GM23338 (cell line): ENCODE measurements at regions not wholly inside any gene's neighbourhood (a gene's known extent, or its start where the extent isn't known, plus 50 kb on each side); places are given as distances from the start of the nearest gene placed in this dataset.

Experiments used
- ATAC-seq: fragments of 200-7000 bp; cut with Tn5 transposase; 3 replicates; pipeline ENCODE4 v1.9.1; 2020
- DNase-seq: peaks from one replicate; pipeline ENCODE4 v3.0.0-alpha.2; 2015; ENCODE audit warnings: low spot score
- H2AFZ ChIP-seq: fragments of 200-600 bp; sonication (generic); 2 replicates; pipeline ENCODE4 v1.8.0; 2016; ENCODE audit warnings: antibody characterized with exemption, mild to moderate bottlenecking, moderate library complexity
- H3F3A ChIP-seq: fragments of 200-600 bp; sonication (generic); replicated peaks from 2 replicates; pipeline ENCODE4 v1.8.0; 2017; ENCODE audit warnings: antibody characterized with exemption, mixed run types, low read depth
- H3K27ac ChIP-seq: fragments of 200-600 bp; sonication (generic); 2 replicates; pipeline ENCODE4 v1.6.1; 2016; ENCODE audit warnings: low read depth
- H3K27me3 ChIP-seq: fragments of 200-600 bp; sonication (generic); 2 replicates; pipeline ENCODE4 v1.8.0; 2016; ENCODE audit warnings: mild to moderate bottlenecking, mixed run types, moderate library complexity; ENCODE audit not compliant: insufficient read depth
- H3K36me3 ChIP-seq: fragments of 200-600 bp; sonication (generic); 2 replicates; pipeline ENCODE4 v1.8.0; 2016; ENCODE audit warnings: mild to moderate bottlenecking; ENCODE audit not compliant: insufficient read depth
- H3K4me1 ChIP-seq: fragments of 200-600 bp; sonication (generic); 2 replicates; pipeline ENCODE4 v1.8.0; 2016; ENCODE audit warnings: mild to moderate bottlenecking, moderate library complexity; ENCODE audit not compliant: insufficient read depth
- H3K4me2 ChIP-seq: fragments of 200-600 bp; sonication (generic); 2 replicates; pipeline ENCODE4 v1.7.1; 2017; ENCODE audit warnings: mixed run types
- H3K4me3 ChIP-seq: fragments of 200-600 bp; sonication (generic); 2 replicates; pipeline ENCODE4 v1.6.1; 2016; ENCODE audit warnings: mixed run types
- H3K79me2 ChIP-seq: fragments of 200-600 bp; sonication (generic); replicated peaks from 2 replicates; pipeline ENCODE4 v1.8.0; 2017; ENCODE audit warnings: mild to moderate bottlenecking; ENCODE audit not compliant: insufficient read depth
- H3K9me2 ChIP-seq: fragments of 200-600 bp; sonication (generic); 2 replicates; pipeline ENCODE4 v1.8.0; 2017; ENCODE audit not compliant: insufficient read depth
- H4K20me1 ChIP-seq: fragments of 200-600 bp; sonication (generic); replicated peaks from 2 replicates; pipeline ENCODE4 v1.8.0; 2017; ENCODE audit warnings: mild to moderate bottlenecking; ENCODE audit not compliant: insufficient read depth
- H3K27ac Mint-ChIP-seq: 2 replicates; pipeline ENCODE4 v1.8.0; 2020; ENCODE audit warnings: inconsistent platforms, mild to moderate bottlenecking, moderate library complexity, mixed read lengths
- H3K27me3 Mint-ChIP-seq: 3 replicates; pipeline ENCODE4 v1.8.0; 2022; ENCODE audit warnings: low read depth, mild to moderate bottlenecking, moderate library complexity, mixed read lengths, inconsistent platforms; ENCODE audit not compliant: insufficient read depth, poor library complexity
- H3K36me3 Mint-ChIP-seq: 3 replicates; pipeline ENCODE4 v1.8.0; 2021; ENCODE audit warnings: low read depth, mild to moderate bottlenecking, inconsistent platforms, moderate library complexity, mixed read lengths
- H3K4me1 Mint-ChIP-seq: 3 replicates; pipeline ENCODE4 v1.8.0; 2020; ENCODE audit warnings: mild to moderate bottlenecking, inconsistent platforms, mixed read lengths
- H3K4me3 Mint-ChIP-seq: 3 replicates; pipeline ENCODE4 v1.8.0; 2021; ENCODE audit warnings: moderate library complexity, mild to moderate bottlenecking, inconsistent platforms, mixed read lengths
- H3K9me3 Mint-ChIP-seq: 3 replicates; pipeline ENCODE4 v1.8.0; 2020; ENCODE audit warnings: moderate library complexity, mild to moderate bottlenecking, inconsistent platforms, mixed read lengths
- CREB1 ChIP-seq: fragments of 250-450 bp; sonication (Bioruptor Pico); IDR thresholded peaks from 2 replicates; pipeline ENCODE4 v1.5.0; 2020; ENCODE audit warnings: low read depth, mild to moderate bottlenecking, moderate library complexity
- CTCF ChIP-seq, 2 experiments: fragments of 200-600 bp in 1 of 2; sonication (generic) in 1 of 2; conservative IDR thresholded peaks; 2 replicates each; pipeline versions ENCODE4 v1.5.1 to v1.6.1; 2016 to 2017; ENCODE audit warnings: antibody characterized with exemption in 2 of 2, low read depth in 2 of 2, mild to moderate bottlenecking in 2 of 2, moderate library complexity in 1 of 2
- ETS1 ChIP-seq: IDR thresholded peaks from 2 replicates; pipeline ENCODE4 v1.6.1; 2016; ENCODE audit warnings: antibody characterized with exemption
- EZH2 ChIP-seq: fragments of 200-600 bp; sonication (generic); IDR thresholded peaks from one replicate; pipeline ENCODE4 v1.8.0; 2017; ENCODE audit warnings: antibody characterized with exemption, mild to moderate bottlenecking, low read depth; ENCODE audit not compliant: unreplicated experiment
- EZH2phosphoT487 ChIP-seq: fragments of 200-600 bp; sonication (generic); IDR thresholded peaks from one replicate; pipeline ENCODE4 v1.8.1; 2018; ENCODE audit warnings: antibody characterized with exemption; ENCODE audit not compliant: unreplicated experiment
- NANOG ChIP-seq: IDR thresholded peaks from 2 replicates; pipeline ENCODE4 v1.6.1; 2016; ENCODE audit warnings: antibody characterized with exemption, borderline replicate concordance
- POLR2AphosphoS5 ChIP-seq: IDR thresholded peaks from 2 replicates; pipeline ENCODE4 v1.6.1; 2016; ENCODE audit warnings: antibody characterized with exemption, low read depth
- REST ChIP-seq: IDR thresholded peaks from one replicate; pipeline ENCODE4 v1.6.1; 2018; ENCODE audit warnings: antibody characterized with exemption; ENCODE audit not compliant: unreplicated experiment
- ZNF114 ChIP-seq: fragments of 250-450 bp; sonication (Bioruptor Pico); IDR thresholded peaks from 2 replicates; pipeline ENCODE4 v1.5.0; 2020; ENCODE audit warnings: mild to moderate bottlenecking, moderate library complexity

DNA sequence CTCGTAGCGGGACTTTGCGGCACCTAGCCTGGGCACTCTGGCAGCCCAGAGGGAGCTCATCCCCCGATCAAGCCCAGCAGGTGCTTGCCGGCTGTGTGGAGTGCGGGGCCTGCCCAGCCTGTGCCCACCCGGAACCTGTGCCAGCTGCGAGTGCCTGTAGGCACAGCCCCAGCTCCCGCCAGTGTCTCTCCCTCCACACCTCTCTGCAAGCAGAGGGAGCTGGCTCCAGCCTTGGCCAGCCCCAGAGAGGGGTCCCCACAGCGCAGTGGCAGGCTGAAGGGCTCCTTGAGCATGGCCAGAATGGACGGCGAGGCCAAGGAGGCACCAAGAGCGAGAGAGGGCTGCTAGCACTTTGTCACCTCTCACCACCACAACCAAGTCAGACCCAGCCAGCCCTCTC lies 55.5 kb upstream of the C1QTNF9B start:
- no peaks in the 10 kb centered on the region for H4K20me1 ChIP-seq
- TF ChIP-seq CREB1 (CRISPR knock-in tag): no peak
- no peak for TF ChIP-seq EZH2phosphoT487
- TF ChIP-seq CTCF (conservative IDR thresholded peaks at IDR 0.05; ENCODE audit: low read depth in 2 of 2): no peak
- TF ChIP-seq ZNF114 (CRISPR knock-in tag): no peak
- TF ChIP-seq POLR2AphosphoS5: no peak
- no peak for TF ChIP-seq ETS1
- TF ChIP-seq NANOG: no peak
- no peak for TF ChIP-seq EZH2
- no peak for TF ChIP-seq REST

More for the DNA sequence above, 55.5 kb upstream of the C1QTNF9B start:
- H3K27ac Mint-ChIP-seq: no peak overlapping the region
- H3K4me3 Mint-ChIP-seq: no peak overlapping the region
- H3K36me3 Mint-ChIP-seq: no peaks in the 10 kb centered on the region
- no peaks in the 10 kb centered on the region for H3K9me2 ChIP-seq
- no peak overlapping the region for H2AFZ ChIP-seq
- H3K4me2 ChIP-seq: no peak overlapping the region
- DNase-seq: no peak
- no peaks in the 10 kb centered on the region for H3K79me2 ChIP-seq
- no peak overlapping the region for H3K4me3 ChIP-seq
- H3K4me1 ChIP-seq: no peaks in the 10 kb centered on the region
- H3F3A ChIP-seq: no peaks in the 10 kb centered on the region
- no peak overlapping the region for H3K27ac ChIP-seq
- H3K27me3 ChIP-seq: no peaks in the 10 kb centered on the region
- no peak for ATAC-seq
- peaks cover 9% of the 10 kb centered on the region for H3K27me3 Mint-ChIP-seq
- no peaks in the 10 kb centered on the region; the same call in 2 of the 3 replicates for H3K4me1 Mint-ChIP-seq
- no peaks in the 10 kb centered on the region for H3K36me3 ChIP-seq
- H3K9me3 Mint-ChIP-seq: no peaks in the 10 kb centered on the region; the same call in 2 of the 3 replicates
